Retina (tissue), 1 donor: ENCODE measurements at regions not wholly inside any gene's neighbourhood (a gene's known extent, or its start where the extent isn't known, plus 50 kb on each side); places are given as distances from the start of the nearest gene placed in this dataset.

Source experiments
- DNase-seq: peaks from one replicate; pipeline ENCODE4 v3.0.0-alpha.2; 2016

GRCh38 chr13:102933523-102933922 is 87.7 kb downstream of the ERCC5 start:
- DNase-seq: no peak

GRCh38 chr13:102933122-102933521 is 87.3 kb downstream of the ERCC5 start:
- DNase-seq: no peak

GRCh38 chr13:102932331-102932730 is 86.5 kb downstream of the ERCC5 start:
- no peak for DNase-seq

- DNase-seq: no peak
Measured at GRCh38 chr13:102930566-102930965, 84.7 kb downstream of the ERCC5 start.

GRCh38 chr13:102928941-102929675 is 83.3 kb downstream of the ERCC5 start:
- DNase-seq: no peak
